ENCODE measurements at regions not wholly inside any gene's neighbourhood (a gene's known extent, or its start where the extent isn't known, plus 50 kb on each side); places are given as distances from the start of the nearest gene placed in this dataset.

DNA sequence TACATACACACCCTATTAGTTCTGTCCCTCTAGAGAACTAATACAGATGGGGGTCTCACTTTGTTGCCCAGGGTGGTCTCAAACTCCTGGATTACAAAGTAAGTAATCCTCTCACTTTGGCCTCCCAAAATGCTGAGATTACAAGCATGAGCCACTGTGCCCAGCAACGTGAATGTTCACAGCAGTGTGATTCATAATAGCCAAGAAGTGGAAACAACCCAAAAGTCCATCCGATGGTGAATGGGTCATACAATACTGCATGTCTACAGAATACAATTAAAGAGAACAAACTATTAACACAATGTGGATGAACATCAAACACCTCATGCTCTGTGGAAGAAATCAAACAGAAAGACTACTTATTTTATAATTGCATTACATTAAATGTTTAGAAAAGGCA, 57.3 kb upstream of the SYNE2 start:
- TF ChIP-seq, protein P1, sequence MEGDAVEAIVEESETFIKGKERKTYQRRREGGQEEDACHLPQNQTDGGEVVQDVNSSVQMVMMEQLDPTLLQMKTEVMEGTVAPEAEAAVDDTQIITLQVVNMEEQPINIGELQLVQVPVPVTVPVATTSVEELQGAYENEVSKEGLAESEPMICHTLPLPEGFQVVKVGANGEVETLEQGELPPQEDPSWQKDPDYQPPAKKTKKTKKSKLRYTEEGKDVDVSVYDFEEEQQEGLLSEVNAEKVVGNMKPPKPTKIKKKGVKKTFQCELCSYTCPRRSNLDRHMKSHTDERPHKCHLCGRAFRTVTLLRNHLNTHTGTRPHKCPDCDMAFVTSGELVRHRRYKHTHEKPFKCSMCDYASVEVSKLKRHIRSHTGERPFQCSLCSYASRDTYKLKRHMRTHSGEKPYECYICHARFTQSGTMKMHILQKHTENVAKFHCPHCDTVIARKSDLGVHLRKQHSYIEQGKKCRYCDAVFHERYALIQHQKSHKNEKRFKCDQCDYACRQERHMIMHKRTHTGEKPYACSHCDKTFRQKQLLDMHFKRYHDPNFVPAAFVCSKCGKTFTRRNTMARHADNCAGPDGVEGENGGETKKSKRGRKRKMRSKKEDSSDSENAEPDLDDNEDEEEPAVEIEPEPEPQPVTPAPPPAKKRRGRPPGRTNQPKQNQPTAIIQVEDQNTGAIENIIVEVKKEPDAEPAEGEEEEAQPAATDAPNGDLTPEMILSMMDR (IDR thresholded peaks at IDR 0.05; ENCODE audit: low read depth, low read length, poor library complexity, severe bottlenecking), result no peak
- TF ChIP-seq EZH2phosphoT487 (IDR thresholded peaks at IDR 0.05; ENCODE audit: borderline replicate concordance, low read length), result no peak
